HepG2 (cell line): ENCODE measurements at regions not wholly inside any gene's neighbourhood (a gene's known extent, or its start where the extent isn't known, plus 50 kb on each side); places are given as distances from the start of the nearest gene placed in this dataset.

ENCODE experiments used
- ATAC-seq: fragments of 200-7000 bp; cut with Tn5 transposase; 3 replicates; pipeline ENCODE4 v1.9.1; 2020; ENCODE audit warnings: mild to moderate bottlenecking, moderate library complexity
- BruUV-seq: library from RNA; stranded (reverse); fragments of 400-500 nt; replicated peaks from 2 replicates; lab custom pipeline; 2021; lab: Mats Ljungman, UMichigan
- CTCF ChIA-PET: fragments of 300-600 bp; formaldehyde crosslinking; extraction: SDS; loops from one replicate; lab custom pipeline; 2021; ENCODE audit warnings: low total read pairs, inconsistent platforms, low intra/inter-chr PET ratio; lab: Yijun Ruan, JAX
- POLR2A ChIA-PET: fragments of 350-600 bp; sonication (Branson Sonifier 250); formaldehyde crosslinking; loops from one replicate; lab custom pipeline; 2020; ENCODE audit warnings: antibody characterized with exemption, inconsistent platforms; lab: Yijun Ruan, JAX
- DNase-seq: peaks from one replicate; pipeline ENCODE4 v3.0.0-alpha.2; 2015; ENCODE audit warnings: low spot score
- FAIRE-seq: peaks from 3 replicates; lab custom pipeline; 2011; peaks lifted over from hg19 to GRCh38; lab: Jason Lieb, UNC
- H2AFZ ChIP-seq: one replicate; pipeline ENCODE4 v1.6.1; 2011; ENCODE audit warnings: low read length, inconsistent platforms
- H3K27ac ChIP-seq: fragments of 300-600 bp; 3 replicates; pipeline ENCODE4 v1.8.0; 2011; ENCODE audit warnings: mixed run types, mild to moderate bottlenecking, mixed read lengths, low read length, inconsistent platforms; ENCODE audit not compliant: insufficient read depth; ENCODE audit errors: extremely low read length
- H3K27me3 ChIP-seq, 2 experiments: fragments of 200-600 bp in 1 of 2; 2 replicates in 1 of 2; 3 replicates in 1 of 2; pipeline versions ENCODE4 v1.6.0 to v1.8.0; 2011; ENCODE audit warnings: low read length in 2 of 2, mild to moderate bottlenecking in 2 of 2, moderate library complexity in 2 of 2, inconsistent platforms in 1 of 2; ENCODE audit not compliant: insufficient read depth in 2 of 2, control insufficient read depth in 1 of 2
- H3K36me3 ChIP-seq, 2 experiments: fragments of 200-600 bp in 1 of 2; replicated peaks in 1 of 2; 2 replicates in 1 of 2; 3 replicates in 1 of 2; pipeline versions ENCODE4 v1.5.1 to v1.8.0; 2011; ENCODE audit warnings: low read length in 2 of 2, inconsistent platforms in 1 of 2; ENCODE audit not compliant: insufficient read depth in 2 of 2, control insufficient read depth in 1 of 2
- H3K4me1 ChIP-seq: 2 replicates; pipeline ENCODE4 v1.5.1; 2012; ENCODE audit warnings: low read length, inconsistent platforms; ENCODE audit not compliant: insufficient read depth
- H3K4me2 ChIP-seq: 2 replicates; pipeline ENCODE4 v1.6.0; 2011; ENCODE audit warnings: low read depth, low read length, inconsistent platforms
- H3K4me3 ChIP-seq, 3 experiments: fragments of 200-600 bp in 1 of 3; sonication (generic), shearing (Covaris generic) in 1 of 3; replicated peaks in 1 of 3; 2 replicates each; pipeline ENCODE4 v1.5.1; 2011 to 2016; ENCODE audit warnings: low read length in 3 of 3, inconsistent platforms in 2 of 3, low read depth in 2 of 3, mild to moderate bottlenecking in 2 of 3, control low read depth in 1 of 3, mixed read lengths in 1 of 3; ENCODE audit not compliant: insufficient read depth in 1 of 3
- H3K79me2 ChIP-seq: one replicate; pipeline ENCODE4 v1.6.1; 2011; ENCODE audit warnings: low read length, inconsistent platforms; ENCODE audit not compliant: insufficient read depth
- H3K9ac ChIP-seq: 2 replicates; pipeline ENCODE4 v1.6.0; 2011; ENCODE audit warnings: mild to moderate bottlenecking, low read depth, low read length, inconsistent platforms; ENCODE audit not compliant: insufficient read depth
- H3K9me3 ChIP-seq: 2 replicates; pipeline ENCODE4 v1.5.1; 2012; ENCODE audit warnings: mild to moderate bottlenecking, low read length
- H4K20me1 ChIP-seq: 2 replicates; pipeline ENCODE4 v1.6.0; 2011; ENCODE audit warnings: inconsistent platforms, mild to moderate bottlenecking, low read length, moderate library complexity; ENCODE audit not compliant: insufficient read depth
- EHMT2 ChIP-seq: fragments of 200-600 bp; sonication (generic); IDR thresholded peaks from 2 replicates; pipeline ENCODE4 v1.7.0; 2017; ENCODE audit warnings: antibody characterized with exemption, low read depth, low read length, borderline replicate concordance
- MYNN ChIP-seq: sonication (generic); formaldehyde crosslinking; IDR thresholded peaks from 2 replicates; pipeline ENCODE4 v1.4.0; 2020; ENCODE audit warnings: mild to moderate bottlenecking, low read depth, missing genetic modification reagents
- NONO ChIP-seq, 2 experiments: fragments of 450-650 bp in 1 of 2; sonication (generic) in 1 of 2; formaldehyde crosslinking in 1 of 2; IDR thresholded peaks in 1 of 2; conservative IDR thresholded peaks in 1 of 2; 2 replicates each; pipeline versions ENCODE4 v1.6.1 to v1.8.0; 2017 to 2022; ENCODE audit warnings: mild to moderate bottlenecking in 1 of 2, missing genetic modification reagents in 1 of 2, moderate library complexity in 1 of 2
- SP1 ChIP-seq, 2 experiments: fragments of 450-650 bp in 1 of 2; sonication (generic) in 1 of 2; formaldehyde crosslinking in 1 of 2; IDR thresholded peaks; 2 replicates each; pipeline versions ENCODE4 v1.4.0 to v1.6.1; 2016 to 2020; ENCODE audit warnings: missing genetic modification reagents in 1 of 2
- ZNF280D ChIP-seq: sonication (generic); formaldehyde crosslinking; IDR thresholded peaks from 2 replicates; pipeline ENCODE4 v1.5.1; 2020; ENCODE audit warnings: mild to moderate bottlenecking, missing genetic modification reagents
- WGBS: methylation state at CpG from one replicate; pipeline ENCODE4 v1.1.6; 2017; ENCODE audit warnings: low lambda C conversion rate; 5-methylcytosine and 5-hydroxymethylcytosine counted together
- in situ Hi-C: cut with HindIII; loops from 2 replicates; pipeline ENCODE4 v1.10.0; 2017; ENCODE audit warnings: low pct_unique_long_range_greater_than_20kb; ENCODE audit not compliant: extremely low pct_ligation_motif_present
- intact Hi-C: fragments of 100-400 bp; cut with micrococcal nuclease; formaldehyde crosslinking; loops from one replicate; pipeline ENCODE4 v1.10.0; 2022; ENCODE audit not compliant: unreplicated experiment
- TF ChIP-seq, protein P1 (sequence below): sonication (generic); formaldehyde crosslinking; IDR thresholded peaks from 2 replicates; pipeline ENCODE4 v1.4.0; 2020; ENCODE audit warnings: mild to moderate bottlenecking, missing genetic modification reagents

- no peak overlapping the region for H2AFZ ChIP-seq
- no peaks in the 10 kb centered on the region for H4K20me1 ChIP-seq
- no peaks in the 10 kb centered on the region for H3K4me1 ChIP-seq
- no peak overlapping the region for H3K4me2 ChIP-seq
- no peaks in the 10 kb centered on the region for H3K79me2 ChIP-seq
- intact Hi-C loops: no loop called here
- ChIA-PET POLR2A (no interaction called here), CTCF (no interaction called here)
- WGBS: 43% methylated on average over 8 of the region's 18 CpGs
- H3K9ac ChIP-seq: no peak overlapping the region
- ATAC-seq: no peak
- H3K36me3 ChIP-seq: no peaks in the 10 kb centered on the region
- in situ Hi-C loops: no loop called here
- DNase-seq: no peak
- peaks cover 6% of the 10 kb centered on the region for H3K9me3 ChIP-seq
- BruUV-seq: no TSS peak
- no peak for FAIRE-seq
- H3K27me3 ChIP-seq: peaks cover 15 to 57% of the 10 kb centered on the region in 2 experiments
- H3K27ac ChIP-seq: no peak overlapping the region
- H3K4me3 ChIP-seq: no peak overlapping the region
- no peak for TF ChIP-seq SP1 (IDR thresholded peaks at IDR 0.05)
- TF ChIP-seq SP1 (CRISPR knock-in tag; IDR thresholded peaks at IDR 0.05): no peak
- TF ChIP-seq, protein P1, sequence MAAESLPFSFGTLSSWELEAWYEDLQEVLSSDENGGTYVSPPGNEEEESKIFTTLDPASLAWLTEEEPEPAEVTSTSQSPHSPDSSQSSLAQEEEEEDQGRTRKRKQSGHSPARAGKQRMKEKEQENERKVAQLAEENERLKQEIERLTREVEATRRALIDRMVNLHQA (CRISPR knock-in tag): no peak
- TF ChIP-seq ZNF280D (CRISPR knock-in tag): no peak
- TF ChIP-seq MYNN: no peak
- TF ChIP-seq NONO (IDR thresholded peaks at IDR 0.05): no peak
- no peak for TF ChIP-seq NONO (CRISPR knock-in tag; conservative IDR thresholded peaks at IDR 0.05)
- TF ChIP-seq EHMT2: no peak
Measured at GRCh38 chr6:170186941-170187668, 103.8 kb downstream of the DLL1 start.
